ENCODE measurements at regions not wholly inside any gene's neighbourhood (a gene's known extent, or its start where the extent isn't known, plus 50 kb on each side); places are given as distances from the start of the nearest gene placed in this dataset.

- Histone ChIP-seq H3K27me3 (ENCODE audit: control insufficient read depth, insufficient read depth, low read length) (no peaks in the 10 kb centered on the region), H3K9me3 (ENCODE audit: control insufficient read depth, insufficient read depth, low read length) (no peaks in the 10 kb centered on the region), H3K36me3 (ENCODE audit: control insufficient read depth, insufficient read depth, low read length) (no peaks in the 10 kb centered on the region), H3K27ac (ENCODE audit: low read depth, low read length) (no peak overlapping the region), H3K4me3 (ENCODE audit: low read depth, low read length) (no peak overlapping the region), H3K9ac (ENCODE audit: low read depth, low read length) (no peak overlapping the region), H3K4me1 (ENCODE audit: control insufficient read depth, insufficient read depth, low read length) (no peaks in the 10 kb centered on the region)
These were observed 78.5 kb downstream of the ARL6IP4 start for GRCh38 chr12:123058980-123059379.

- no peak overlapping the region for H3K9ac ChIP-seq (ENCODE audit: low read depth, low read length)
- no peaks in the 10 kb centered on the region for H3K4me1 ChIP-seq (ENCODE audit: control insufficient read depth, insufficient read depth, low read length)
- H3K36me3 ChIP-seq (ENCODE audit: control insufficient read depth, insufficient read depth, low read length): no peaks in the 10 kb centered on the region
- no peaks in the 10 kb centered on the region for H3K27me3 ChIP-seq (ENCODE audit: control insufficient read depth, insufficient read depth, low read length)
- H3K27ac ChIP-seq (ENCODE audit: low read depth, low read length): no peak overlapping the region
- H3K9me3 ChIP-seq (ENCODE audit: control insufficient read depth, insufficient read depth, low read length): no peaks in the 10 kb centered on the region
- no peak overlapping the region for H3K4me3 ChIP-seq (ENCODE audit: low read depth, low read length)
These were observed 78.0 kb downstream of the ARL6IP4 start for GRCh38 chr12:123058481-123058880.

GRCh38 chr12:123057513-123058265 is 77.2 kb downstream of the ARL6IP4 start:
- no peaks in the 10 kb centered on the region for H3K27me3 ChIP-seq (ENCODE audit: control insufficient read depth, insufficient read depth, low read length)
- H3K9ac ChIP-seq (ENCODE audit: low read depth, low read length): no peak overlapping the region
- H3K27ac ChIP-seq (ENCODE audit: low read depth, low read length): no peak overlapping the region
- H3K4me3 ChIP-seq (ENCODE audit: low read depth, low read length): no peak overlapping the region
- no peaks in the 10 kb centered on the region for H3K4me1 ChIP-seq (ENCODE audit: control insufficient read depth, insufficient read depth, low read length)
- no peaks in the 10 kb centered on the region for H3K9me3 ChIP-seq (ENCODE audit: control insufficient read depth, insufficient read depth, low read length)
- no peaks in the 10 kb centered on the region for H3K36me3 ChIP-seq (ENCODE audit: control insufficient read depth, insufficient read depth, low read length)

GRCh38 chr12:123056709-123057108 is 76.2 kb downstream of the ARL6IP4 start:
- Histone ChIP-seq H3K36me3 (ENCODE audit: control insufficient read depth, insufficient read depth, low read length) (no peaks in the 10 kb centered on the region), H3K27ac (ENCODE audit: low read depth, low read length) (no peak overlapping the region), H3K4me3 (ENCODE audit: low read depth, low read length) (no peak overlapping the region), H3K27me3 (ENCODE audit: control insufficient read depth, insufficient read depth, low read length) (no peaks in the 10 kb centered on the region), H3K9me3 (ENCODE audit: control insufficient read depth, insufficient read depth, low read length) (no peaks in the 10 kb centered on the region), H3K9ac (ENCODE audit: low read depth, low read length) (no peak overlapping the region), H3K4me1 (ENCODE audit: control insufficient read depth, insufficient read depth, low read length) (no peaks in the 10 kb centered on the region)

GRCh38 chr12:123056053-123056452 is 75.6 kb downstream of the ARL6IP4 start:
- no peak overlapping the region for H3K9ac ChIP-seq (ENCODE audit: low read depth, low read length)
- H3K27ac ChIP-seq (ENCODE audit: low read depth, low read length): no peak overlapping the region
- no peaks in the 10 kb centered on the region for H3K36me3 ChIP-seq (ENCODE audit: control insufficient read depth, insufficient read depth, low read length)
- no peaks in the 10 kb centered on the region for H3K4me1 ChIP-seq (ENCODE audit: control insufficient read depth, insufficient read depth, low read length)
- H3K27me3 ChIP-seq (ENCODE audit: control insufficient read depth, insufficient read depth, low read length): no peaks in the 10 kb centered on the region
- no peak overlapping the region for H3K4me3 ChIP-seq (ENCODE audit: low read depth, low read length)
- no peaks in the 10 kb centered on the region for H3K9me3 ChIP-seq (ENCODE audit: control insufficient read depth, insufficient read depth, low read length)

GRCh38 chr12:123055281-123055766 is 74.8 kb downstream of the ARL6IP4 start:
- H3K9me3 ChIP-seq (ENCODE audit: control insufficient read depth, insufficient read depth, low read length): no peaks in the 10 kb centered on the region
- no peaks in the 10 kb centered on the region for H3K4me1 ChIP-seq (ENCODE audit: control insufficient read depth, insufficient read depth, low read length)
- no peaks in the 10 kb centered on the region for H3K27me3 ChIP-seq (ENCODE audit: control insufficient read depth, insufficient read depth, low read length)
- no peaks in the 10 kb centered on the region for H3K36me3 ChIP-seq (ENCODE audit: control insufficient read depth, insufficient read depth, low read length)
- H3K4me3 ChIP-seq (ENCODE audit: low read depth, low read length): no peak overlapping the region
- no peak overlapping the region for H3K27ac ChIP-seq (ENCODE audit: low read depth, low read length)
- H3K9ac ChIP-seq (ENCODE audit: low read depth, low read length): no peak overlapping the region

GRCh38 chr12:123054371-123054770 is 73.9 kb downstream of the ARL6IP4 start:
- no peak overlapping the region for H3K9ac ChIP-seq (ENCODE audit: low read depth, low read length)
- H3K36me3 ChIP-seq (ENCODE audit: control insufficient read depth, insufficient read depth, low read length): no peaks in the 10 kb centered on the region
- no peak overlapping the region for H3K4me3 ChIP-seq (ENCODE audit: low read depth, low read length)
- no peak overlapping the region for H3K27ac ChIP-seq (ENCODE audit: low read depth, low read length)
- H3K27me3 ChIP-seq (ENCODE audit: control insufficient read depth, insufficient read depth, low read length): no peaks in the 10 kb centered on the region
- no peaks in the 10 kb centered on the region for H3K9me3 ChIP-seq (ENCODE audit: control insufficient read depth, insufficient read depth, low read length)
- no peaks in the 10 kb centered on the region for H3K4me1 ChIP-seq (ENCODE audit: control insufficient read depth, insufficient read depth, low read length)

GRCh38 chr12:123051556-123051955 is 71.1 kb downstream of the ARL6IP4 start:
- no peak overlapping the region for H3K27ac ChIP-seq (ENCODE audit: low read depth, low read length)
- no peak overlapping the region for H3K9ac ChIP-seq (ENCODE audit: low read depth, low read length)
- no peaks in the 10 kb centered on the region for H3K9me3 ChIP-seq (ENCODE audit: control insufficient read depth, insufficient read depth, low read length)
- H3K4me1 ChIP-seq (ENCODE audit: control insufficient read depth, insufficient read depth, low read length): no peaks in the 10 kb centered on the region
- no peaks in the 10 kb centered on the region for H3K36me3 ChIP-seq (ENCODE audit: control insufficient read depth, insufficient read depth, low read length)
- no peaks in the 10 kb centered on the region for H3K27me3 ChIP-seq (ENCODE audit: control insufficient read depth, insufficient read depth, low read length)
- no peak overlapping the region for H3K4me3 ChIP-seq (ENCODE audit: low read depth, low read length)

- H3K27ac ChIP-seq (ENCODE audit: low read depth, low read length): no peak overlapping the region
- no peak overlapping the region for H3K4me3 ChIP-seq (ENCODE audit: low read depth, low read length)
- H3K4me1 ChIP-seq (ENCODE audit: control insufficient read depth, insufficient read depth, low read length): no peaks in the 10 kb centered on the region
- H3K9me3 ChIP-seq (ENCODE audit: control insufficient read depth, insufficient read depth, low read length): no peaks in the 10 kb centered on the region
- H3K27me3 ChIP-seq (ENCODE audit: control insufficient read depth, insufficient read depth, low read length): no peaks in the 10 kb centered on the region
- H3K9ac ChIP-seq (ENCODE audit: low read depth, low read length): no peak overlapping the region
- no peaks in the 10 kb centered on the region for H3K36me3 ChIP-seq (ENCODE audit: control insufficient read depth, insufficient read depth, low read length)
These were observed 70.4 kb downstream of the ARL6IP4 start for GRCh38 chr12:123050913-123051312.

GRCh38 chr12:123050331-123050831 is 69.9 kb downstream of the ARL6IP4 start:
- no peak overlapping the region for H3K9ac ChIP-seq (ENCODE audit: low read depth, low read length)
- H3K4me1 ChIP-seq (ENCODE audit: control insufficient read depth, insufficient read depth, low read length): no peaks in the 10 kb centered on the region
- no peaks in the 10 kb centered on the region for H3K9me3 ChIP-seq (ENCODE audit: control insufficient read depth, insufficient read depth, low read length)
- no peak overlapping the region for H3K4me3 ChIP-seq (ENCODE audit: low read depth, low read length)
- no peaks in the 10 kb centered on the region for H3K27me3 ChIP-seq (ENCODE audit: control insufficient read depth, insufficient read depth, low read length)
- H3K27ac ChIP-seq (ENCODE audit: low read depth, low read length): no peak overlapping the region
- H3K36me3 ChIP-seq (ENCODE audit: control insufficient read depth, insufficient read depth, low read length): no peaks in the 10 kb centered on the region

- Histone ChIP-seq H3K9ac (ENCODE audit: low read depth, low read length) (no peak overlapping the region), H3K4me1 (ENCODE audit: control insufficient read depth, insufficient read depth, low read length) (no peaks in the 10 kb centered on the region), H3K36me3 (ENCODE audit: control insufficient read depth, insufficient read depth, low read length) (no peaks in the 10 kb centered on the region), H3K27me3 (ENCODE audit: control insufficient read depth, insufficient read depth, low read length) (no peaks in the 10 kb centered on the region), H3K4me3 (ENCODE audit: low read depth, low read length) (no peak overlapping the region), H3K27ac (ENCODE audit: low read depth, low read length) (no peak overlapping the region), H3K9me3 (ENCODE audit: control insufficient read depth, insufficient read depth, low read length) (no peaks in the 10 kb centered on the region)
These were observed 69.1 kb downstream of the ARL6IP4 start for GRCh38 chr12:123049398-123050240.
